ENCODE measurements at regions not wholly inside any gene's neighbourhood (a gene's known extent, or its start where the extent isn't known, plus 50 kb on each side); places are given as distances from the start of the nearest gene placed in this dataset.

DNA sequence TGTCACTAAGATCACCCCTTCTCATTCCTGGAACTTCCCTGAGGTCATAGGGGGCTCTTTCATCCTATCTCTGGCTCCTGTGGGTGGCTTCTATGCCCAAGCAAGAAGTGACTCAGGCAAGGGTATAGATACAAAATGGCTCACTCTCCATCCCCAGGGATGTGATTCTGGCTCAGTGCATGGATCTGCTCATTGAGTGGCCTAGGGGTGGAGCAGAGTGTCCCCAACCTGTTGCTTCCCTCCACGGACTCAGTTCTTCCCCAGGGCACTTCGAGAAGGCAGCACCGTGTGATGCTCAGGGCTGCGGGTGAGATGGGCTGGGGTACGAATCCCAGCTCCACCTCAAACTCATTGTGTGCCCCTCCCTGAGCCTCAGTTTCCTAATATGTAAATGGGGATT lies 136.4 kb downstream of the PTPRS start:
- peaks cover 0 to 5% (median 0%) of the 10 kb centered on the region in 4 donors for H3K4me1 ChIP-seq
- H3K36me3 ChIP-seq = peaks cover 0 to 66% (median 0%) of the 10 kb centered on the region in 3 donors
- no peak overlapping the region for H3K27ac ChIP-seq
- WGBS, 2 donors = 95 to 97% methylated on average over 5 of the region's 5 CpGs
- no peaks in the 10 kb centered on the region for H3K27me3 ChIP-seq
- DNase-seq (ENCODE audit: low spot score in 2 of 2) = no peak
- TF ChIP-seq CTCF (IDR thresholded peaks at IDR 0.05) (no peak), EP300 (IDR thresholded peaks at IDR 0.05) (no peak), POLR2A (IDR thresholded peaks at IDR 0.05) (no peak)
- H3K9me3 ChIP-seq = peaks cover 0 to 51% (median 10%) of the 10 kb centered on the region in 4 donors
- no peak overlapping the region for H3K4me3 ChIP-seq
